Eye (tissue), 1 donor: ENCODE measurements at regions not wholly inside any gene's neighbourhood (a gene's known extent, or its start where the extent isn't known, plus 50 kb on each side); places are given as distances from the start of the nearest gene placed in this dataset.
"Not testable (repeated sequence)": the region's sequence is repeated elsewhere in the genome, so short reads cannot be mapped to it uniquely, and the experiment has no call there.

Experiments used
- DNase-seq: peaks from one replicate; pipeline ENCODE4 v3.0.0-alpha.2; 2015

DNA sequence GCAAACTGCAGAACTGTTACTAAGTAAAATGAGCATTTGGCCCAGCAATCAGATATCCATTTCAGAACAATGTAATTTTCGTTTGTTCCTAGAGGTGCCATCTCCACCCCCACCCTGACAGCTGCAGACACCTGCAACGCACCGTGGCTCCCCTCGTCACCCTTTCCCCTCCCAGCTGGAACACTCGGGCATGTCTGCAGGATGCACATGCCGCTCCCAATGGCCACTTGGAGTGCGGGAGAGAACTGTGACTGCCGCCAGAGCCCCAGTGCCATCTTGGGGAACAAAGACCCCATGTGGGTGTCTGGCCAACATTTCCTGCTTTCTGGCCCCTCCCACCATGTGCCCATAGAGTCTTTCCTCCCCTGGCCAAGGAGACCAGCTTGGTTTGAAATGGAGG, 436.2 kb downstream of the PCDH10 start:
- no peak for DNase-seq

DNA sequence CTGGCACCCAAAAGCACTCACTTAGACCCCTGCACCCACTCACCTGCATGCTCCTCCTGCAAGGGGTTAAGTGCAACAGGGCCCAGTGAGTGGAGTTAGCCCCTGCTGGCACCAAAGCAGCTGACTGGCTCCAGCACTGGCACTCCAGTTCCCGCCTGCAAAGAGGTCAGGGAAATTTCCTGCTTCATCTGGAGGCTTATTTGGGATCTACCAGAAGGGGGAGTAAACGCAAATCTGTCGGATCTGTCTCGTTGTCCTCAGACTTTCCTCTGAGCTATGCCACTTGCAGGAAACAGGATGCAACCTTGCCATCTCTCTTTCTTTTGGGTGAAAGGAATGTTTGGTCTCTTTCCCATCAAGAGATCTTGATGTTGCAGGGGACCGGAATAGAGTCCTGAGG, 435.6 kb downstream of the PCDH10 start:
- DNase-seq, result no peak

DNA sequence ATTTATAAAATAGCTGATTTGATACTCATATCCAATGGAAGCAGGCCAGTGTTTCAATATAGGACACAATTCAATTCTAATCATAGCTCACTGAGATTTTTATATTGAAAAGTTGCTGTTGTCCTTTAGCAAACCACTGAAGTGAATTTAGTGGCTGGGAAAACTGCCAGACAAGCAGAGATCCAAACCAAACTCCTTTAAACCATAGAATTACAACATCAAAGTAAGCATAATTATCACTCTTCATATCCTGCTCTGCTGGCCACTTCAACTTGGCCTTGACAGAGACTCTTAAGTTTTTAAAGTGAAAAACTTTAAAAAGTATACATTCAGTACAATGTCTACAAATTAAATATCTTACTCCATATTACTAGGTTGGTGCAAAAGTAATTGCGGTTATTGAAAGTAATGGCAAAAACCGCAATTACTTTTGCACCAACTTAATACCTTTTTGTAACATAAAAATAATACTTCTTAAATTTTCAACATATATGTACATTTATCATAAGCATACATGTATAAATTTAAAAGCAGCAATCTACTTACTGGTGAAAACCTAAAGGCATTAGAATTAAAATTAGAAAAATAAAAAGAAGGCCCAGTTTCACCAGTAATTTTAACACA, 433.0 kb downstream of the PCDH10 start:
- no peak for DNase-seq

DNA sequence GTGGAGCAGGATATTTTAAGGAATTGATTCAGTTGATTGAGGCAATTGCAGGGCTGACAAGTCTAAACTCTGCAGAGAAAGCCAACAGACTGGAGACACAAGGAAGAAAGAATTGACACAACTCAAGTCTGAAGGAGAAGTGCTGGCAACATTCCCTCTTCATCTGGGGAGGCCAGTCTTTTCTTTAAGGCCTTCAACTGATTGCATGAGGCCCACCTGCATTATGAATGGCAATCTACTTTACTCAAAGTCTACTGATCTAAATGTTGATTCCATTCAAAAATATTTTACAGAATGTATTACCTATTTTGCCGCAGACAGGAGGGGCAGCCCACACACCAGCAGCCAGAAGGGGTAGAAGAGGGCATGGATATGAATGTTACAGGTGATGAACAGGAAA, 425.2 kb downstream of the PCDH10 start:
- DNase-seq, result no peak

DNA sequence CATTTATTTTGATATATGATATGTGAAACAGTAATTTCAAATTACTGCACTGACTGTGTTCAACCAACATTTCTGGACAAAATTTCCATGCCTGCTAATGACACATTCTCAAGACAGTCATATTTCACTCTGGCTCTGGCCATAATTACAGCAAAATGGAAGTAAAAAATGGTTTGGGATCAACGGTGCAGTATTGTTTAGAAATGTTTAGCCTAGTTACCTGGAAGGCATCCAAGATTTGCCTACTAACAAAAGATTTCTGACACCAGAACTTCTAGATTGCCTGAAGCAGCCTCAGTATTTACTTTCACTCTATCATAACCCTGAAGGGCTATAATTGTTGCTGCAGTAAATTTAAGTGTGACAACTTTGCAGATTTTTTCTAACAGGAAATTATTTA, 416.3 kb downstream of the PCDH10 start:
- DNase-seq, result peak; percentile 18

DNA sequence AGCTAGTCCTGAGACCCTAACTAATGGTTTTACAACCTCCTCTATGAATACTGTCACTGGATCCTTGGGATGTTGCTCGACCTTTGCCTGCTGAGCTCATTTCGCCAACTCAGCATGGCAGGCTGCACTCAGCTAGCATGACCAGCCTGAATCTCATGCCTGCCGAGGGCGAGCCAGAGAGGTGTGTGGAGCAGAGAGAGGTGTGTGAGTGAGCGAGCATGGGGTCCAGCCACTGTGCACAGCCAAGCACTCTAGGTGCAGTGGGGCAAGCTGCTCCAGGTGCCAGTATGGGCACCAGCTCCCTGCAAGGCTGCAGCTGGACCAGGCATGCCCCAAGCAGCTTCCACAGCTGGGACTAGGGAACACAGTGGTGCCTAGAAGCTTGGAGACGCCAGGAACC, 410.9 kb downstream of the PCDH10 start:
- DNase-seq, result no peak

DNA sequence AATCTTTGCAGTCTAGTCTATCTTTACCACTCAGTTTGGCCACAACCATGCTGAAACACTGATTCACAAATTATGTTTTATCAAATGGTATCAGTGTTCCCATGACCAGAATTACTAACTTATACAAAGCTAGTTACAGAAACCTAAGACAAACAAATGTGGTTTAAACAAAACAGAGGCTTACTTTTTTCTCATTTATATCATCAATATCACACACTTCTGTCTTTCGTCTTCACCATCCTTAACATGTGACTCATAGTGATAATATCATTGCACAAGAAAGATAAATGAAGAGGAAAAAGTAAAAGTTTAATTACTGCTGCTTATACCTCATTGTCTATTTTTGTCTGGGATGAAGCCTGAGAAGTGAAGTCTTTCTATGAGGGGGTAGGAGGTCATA, 406.6 kb downstream of the PCDH10 start:
- DNase-seq, result no peak

DNA sequence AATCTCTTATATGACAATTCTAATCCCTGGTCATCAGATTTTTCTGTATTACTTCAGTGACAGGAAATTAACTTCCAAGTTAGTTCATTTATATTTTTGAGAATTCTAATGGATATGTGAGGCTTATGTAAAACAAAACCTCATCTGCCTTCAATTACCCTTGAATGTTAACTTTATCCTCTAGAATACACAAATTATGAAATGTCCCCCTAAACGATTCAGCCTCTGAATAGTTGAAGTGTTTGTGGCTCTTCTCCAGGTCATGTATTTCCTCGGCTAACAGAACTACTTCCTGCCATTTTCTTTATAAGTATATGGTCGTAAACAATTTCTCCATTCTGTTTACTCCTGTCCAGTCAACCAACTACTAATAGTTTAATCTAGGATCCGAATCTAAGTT, 401.3 kb downstream of the PCDH10 start:
- DNase-seq, result no peak

DNA sequence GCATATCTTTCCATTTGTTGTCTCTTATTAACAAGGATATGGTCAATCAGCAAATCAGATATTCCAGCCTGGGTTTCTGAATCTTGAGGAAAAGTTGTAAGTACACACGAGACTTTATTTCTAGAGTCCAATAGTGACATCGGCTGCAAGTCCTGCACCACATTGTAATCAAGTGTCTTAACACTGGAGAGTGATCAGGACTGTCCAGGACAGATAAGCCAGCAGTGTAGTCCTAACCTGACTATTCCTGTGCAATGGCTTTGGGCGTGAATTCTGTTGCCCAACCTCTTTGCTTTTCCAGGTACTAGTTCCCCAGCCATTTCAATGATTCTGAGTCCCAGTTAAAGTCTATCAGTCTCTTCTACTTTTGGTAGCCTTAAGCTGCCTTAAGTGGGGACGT, 395.0 kb downstream of the PCDH10 start:
- no peak for DNase-seq

DNA sequence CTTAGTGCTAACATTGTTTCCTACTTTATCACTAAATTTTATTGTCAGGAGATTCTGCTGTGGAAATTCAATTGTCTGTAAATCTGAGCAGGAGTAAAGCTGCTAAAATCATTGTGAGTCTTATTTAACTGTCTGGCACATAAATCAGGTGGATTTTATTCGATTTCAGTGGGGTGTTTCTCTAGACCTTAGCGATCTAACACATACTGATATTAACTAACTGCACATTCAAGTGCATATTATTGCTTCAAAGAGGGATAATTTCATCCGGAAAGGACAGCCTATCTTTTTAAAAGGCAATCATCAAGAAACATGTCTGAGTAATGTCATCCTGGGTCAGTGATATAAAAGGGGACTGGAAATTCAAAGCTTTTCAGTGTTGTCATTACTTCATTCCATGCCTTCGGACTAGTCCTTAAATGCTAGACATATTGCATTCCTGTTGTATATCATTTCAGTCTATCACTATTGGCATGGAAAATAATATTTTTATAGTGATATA, 388.7 kb downstream of the PCDH10 start:
- no peak for DNase-seq

DNA sequence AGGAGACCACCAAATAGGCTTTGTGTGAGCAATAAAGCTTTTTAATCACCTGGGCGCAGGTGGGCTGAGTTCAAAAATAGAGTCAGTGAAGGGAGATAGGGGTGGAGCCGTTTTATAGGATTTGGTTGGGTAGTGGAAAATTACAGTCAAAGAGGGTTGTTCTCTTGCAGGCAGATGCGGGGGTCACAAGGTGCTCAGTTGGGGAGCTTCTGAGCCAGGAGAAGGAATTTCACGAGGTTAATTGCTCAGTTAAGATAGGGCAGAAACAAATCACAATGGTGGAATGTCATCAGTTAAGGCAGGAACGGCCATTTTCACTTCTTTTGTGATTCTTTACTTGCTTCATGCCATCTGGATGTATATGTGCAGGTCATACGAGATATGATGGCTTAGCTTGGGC, 385.1 kb downstream of the PCDH10 start:
- DNase-seq, result not testable (repeated sequence)

DNA sequence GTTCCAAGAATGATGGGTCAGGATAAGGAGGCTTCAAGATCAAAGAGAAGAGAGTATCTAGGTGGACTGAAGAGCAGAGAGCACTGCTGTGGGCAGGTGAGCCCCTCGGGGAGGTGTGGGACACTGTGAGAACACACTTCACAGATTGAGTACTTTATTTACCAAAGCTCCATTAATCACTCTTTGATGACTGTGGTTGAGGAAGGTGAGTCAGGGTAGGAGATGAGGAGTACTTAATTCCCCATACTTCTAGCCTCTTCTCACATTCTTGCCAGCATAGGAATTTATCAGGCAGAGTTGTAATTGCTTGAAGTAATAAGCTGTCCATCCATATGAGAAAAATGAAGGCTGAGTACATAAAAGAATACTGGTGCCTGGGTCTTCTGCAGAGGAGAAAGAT, 375.3 kb downstream of the PCDH10 start:
- no peak for DNase-seq

DNA sequence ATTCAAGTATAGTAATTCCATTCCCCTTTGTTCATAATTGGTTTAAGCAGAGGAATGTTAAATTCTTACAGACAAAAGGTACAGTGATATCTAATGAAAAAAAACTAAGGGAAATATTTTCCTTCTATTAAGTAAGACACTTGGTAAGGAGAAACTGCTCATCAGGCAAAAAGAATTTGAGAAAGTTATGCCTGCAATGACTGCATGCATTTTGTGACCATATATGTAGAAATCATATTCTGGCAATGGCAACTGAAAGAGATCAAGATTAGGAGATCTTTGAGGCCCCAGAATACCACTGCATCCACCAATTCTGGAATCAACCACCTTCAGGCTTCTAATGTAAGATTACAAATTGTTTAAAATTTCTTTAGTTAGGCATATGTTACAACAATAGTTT, 364.8 kb downstream of the PCDH10 start:
- DNase-seq, result no peak

DNA sequence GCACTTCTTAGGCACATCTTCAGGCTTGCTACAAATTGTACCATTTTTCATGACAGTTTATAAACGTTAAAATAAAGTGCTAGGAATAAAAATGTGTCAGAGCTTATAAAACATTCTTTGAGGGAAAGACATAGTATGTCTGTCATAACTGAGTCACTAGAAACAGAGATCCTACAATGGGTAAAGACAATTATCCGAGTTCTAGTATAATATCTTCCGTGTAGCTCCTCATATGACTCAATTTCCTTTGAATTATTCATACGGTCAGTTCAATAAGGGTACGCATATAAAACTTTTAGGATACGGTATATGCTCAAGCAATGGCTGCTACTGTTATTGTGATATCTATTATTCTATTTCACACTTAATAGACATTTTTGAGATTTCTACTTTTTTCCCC, 349.1 kb downstream of the PCDH10 start:
- DNase-seq, result no peak

DNA sequence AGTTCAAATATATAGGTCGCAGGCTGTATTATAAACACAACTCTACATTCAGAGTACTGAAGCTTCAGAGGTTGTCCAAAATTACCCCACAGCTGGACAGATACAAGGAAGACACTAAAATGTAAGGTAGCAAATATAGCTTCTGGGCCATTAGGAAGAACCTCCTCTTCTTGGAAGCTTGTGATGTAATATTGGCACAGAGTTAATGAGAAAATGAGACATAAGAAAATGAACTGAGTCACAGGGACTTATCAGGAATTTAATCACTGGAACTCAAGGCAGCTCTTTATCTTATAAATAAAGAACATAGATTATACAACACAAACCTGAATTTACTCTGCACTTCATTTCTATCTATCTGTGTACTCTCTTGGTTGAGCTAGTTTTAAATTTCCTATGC, 344.7 kb downstream of the PCDH10 start:
- no peak for DNase-seq

DNA sequence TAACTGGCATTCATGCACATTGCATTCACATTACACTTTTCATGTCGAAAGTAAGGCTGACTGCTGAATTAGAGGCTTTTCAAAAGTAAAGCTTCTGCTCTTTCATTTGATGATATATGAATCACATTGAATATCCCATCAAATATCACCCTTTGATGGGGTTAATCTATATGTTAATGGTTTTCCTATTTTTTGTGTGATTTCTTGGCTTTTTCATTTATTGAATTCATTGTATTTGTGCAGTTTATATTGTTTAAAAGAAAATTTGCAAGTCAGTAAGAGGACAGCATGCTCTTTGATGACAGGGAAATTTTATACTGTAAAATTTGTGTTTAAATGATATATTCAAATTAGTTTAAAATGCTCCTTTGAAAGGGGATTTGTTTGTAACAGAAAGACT, 344.1 kb downstream of the PCDH10 start:
- DNase-seq, result peak; percentile 8

DNA sequence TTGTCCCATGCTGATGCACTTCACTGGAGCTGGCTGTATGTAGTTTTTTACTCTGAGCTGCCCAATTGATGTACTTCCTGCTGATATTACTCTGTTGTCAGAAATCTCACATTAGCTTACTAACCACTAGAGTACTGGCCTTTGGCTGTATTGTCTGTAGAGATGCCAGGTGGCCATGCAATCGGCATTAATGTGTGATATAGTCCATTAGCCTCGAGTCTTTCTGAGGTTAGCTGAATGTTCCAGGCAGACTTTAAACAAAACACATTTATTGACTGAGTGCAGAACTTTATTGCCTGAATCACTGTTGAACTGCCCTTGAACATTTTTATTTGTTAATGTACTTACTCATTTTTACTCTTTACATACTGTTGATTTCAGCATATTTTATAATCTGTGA, 335.2 kb downstream of the PCDH10 start:
- no peak for DNase-seq

DNA sequence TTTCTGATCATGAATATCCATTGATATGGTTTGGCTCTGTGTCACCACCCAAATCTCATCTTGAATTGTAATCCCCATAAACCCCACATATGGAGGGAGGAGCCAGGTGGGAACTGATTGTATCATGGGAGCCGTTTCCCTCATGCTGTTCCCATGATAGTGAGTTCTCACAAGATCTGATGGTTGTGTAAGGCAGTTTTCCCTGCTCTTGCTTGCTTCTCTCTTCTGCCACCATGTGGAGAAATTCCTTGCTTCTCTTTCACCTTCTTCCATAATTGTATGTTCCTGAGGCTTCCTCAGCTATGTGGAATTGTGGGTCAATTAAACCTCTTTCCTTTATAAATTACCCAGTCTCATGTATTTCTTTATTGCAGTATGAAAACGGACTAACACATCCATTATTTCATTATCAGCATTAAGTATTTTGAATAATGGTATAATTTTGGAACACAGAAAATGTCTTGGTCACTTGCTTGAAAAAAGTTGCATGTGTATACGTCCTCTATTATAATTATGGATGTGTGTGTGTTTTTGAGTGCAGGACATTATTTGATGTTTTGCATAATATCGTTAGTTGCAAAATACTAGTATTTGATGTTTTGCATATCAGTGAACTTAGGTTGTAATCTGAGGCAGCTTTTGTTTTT, 334.6 kb downstream of the PCDH10 start:
- DNase-seq, result peak; percentile 18

DNA sequence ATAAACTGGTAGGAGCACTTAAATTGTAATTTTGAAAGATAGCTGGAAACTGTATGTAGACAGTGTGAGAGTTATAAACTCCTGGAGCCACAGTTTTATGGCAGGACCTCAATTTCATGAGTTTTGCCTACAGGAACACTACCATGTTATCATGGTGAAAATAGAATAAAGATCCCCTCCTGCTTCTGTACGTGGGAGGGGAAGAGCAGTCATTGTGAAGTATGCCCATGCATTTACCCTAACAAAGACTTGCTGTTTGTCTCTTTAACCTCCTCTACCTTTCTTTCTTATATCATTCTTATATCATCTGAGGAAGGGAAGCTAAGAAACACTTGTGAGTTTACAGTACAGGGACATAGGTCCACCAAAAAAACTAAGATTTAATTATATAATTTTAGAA, 327.0 kb downstream of the PCDH10 start:
- no peak for DNase-seq

DNA sequence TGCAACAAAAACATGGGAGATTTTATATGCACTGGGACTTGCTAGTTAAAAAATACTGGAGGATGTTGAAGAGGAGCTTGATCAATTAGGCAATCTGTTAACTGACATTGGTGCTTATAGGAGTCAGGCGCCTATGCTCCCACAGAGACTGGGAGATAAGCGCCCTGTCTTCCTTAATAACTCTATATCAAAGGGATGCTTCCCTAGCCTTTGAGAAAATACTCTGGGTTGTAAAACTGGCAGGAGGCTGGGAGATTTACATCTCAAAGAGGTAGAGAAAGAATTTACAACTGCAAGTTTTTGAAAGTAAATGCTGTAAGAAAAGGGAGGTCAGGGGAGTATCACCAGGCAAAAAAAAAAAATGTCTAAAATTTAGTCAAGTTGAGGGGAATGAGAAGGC, 325.4 kb downstream of the PCDH10 start:
- DNase-seq, result no peak

DNA sequence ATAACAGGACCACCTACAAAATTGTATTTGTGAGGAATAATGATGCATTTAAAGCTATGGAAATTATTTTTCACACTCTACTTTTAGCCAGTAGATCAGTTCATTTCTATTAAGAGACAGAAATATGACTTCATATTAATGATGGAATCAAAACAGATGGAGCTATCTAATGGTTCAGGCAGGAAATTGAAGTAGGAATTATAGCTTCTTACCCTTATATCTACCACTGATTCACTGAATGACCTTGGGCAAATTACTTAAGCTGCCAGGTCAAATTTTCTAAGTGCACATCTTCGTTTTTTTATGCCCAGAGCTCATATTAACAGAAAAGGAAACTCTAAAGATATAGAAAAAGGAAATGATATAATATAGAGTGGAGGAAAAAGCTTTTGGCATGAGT, 323.1 kb downstream of the PCDH10 start:
- DNase-seq, result no peak

DNA sequence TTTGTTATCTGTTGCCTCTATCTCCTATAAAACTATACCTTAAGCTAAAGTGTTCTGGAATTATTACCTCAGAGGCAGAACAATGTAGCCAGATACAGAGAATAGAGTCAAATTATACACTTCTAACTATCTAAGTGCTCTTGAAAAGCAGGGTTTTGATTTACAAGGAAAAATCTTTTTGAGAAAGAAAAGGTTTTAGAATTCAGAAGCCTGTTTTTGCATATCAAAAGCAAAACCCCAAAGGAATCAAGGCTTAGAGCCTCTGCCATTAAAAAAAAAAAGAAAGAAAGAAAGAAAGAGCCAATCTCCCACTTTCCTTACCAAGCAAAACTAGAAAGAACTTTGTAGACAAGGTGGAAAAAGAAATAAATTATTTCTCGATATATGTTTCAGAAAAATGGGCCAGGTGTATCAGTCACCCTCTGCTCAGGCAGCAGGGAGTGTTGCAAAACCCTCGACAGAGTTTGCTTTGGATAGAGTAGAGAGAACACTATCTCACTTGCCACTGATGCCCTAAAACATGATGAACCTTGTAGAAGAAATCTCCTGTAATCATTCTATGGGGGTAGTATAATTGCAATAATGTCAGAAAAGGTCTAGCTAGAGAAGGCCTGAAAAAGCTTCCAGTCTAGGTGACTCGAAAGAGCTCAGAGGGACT, 318.3 kb downstream of the PCDH10 start:
- no peak for DNase-seq

DNA sequence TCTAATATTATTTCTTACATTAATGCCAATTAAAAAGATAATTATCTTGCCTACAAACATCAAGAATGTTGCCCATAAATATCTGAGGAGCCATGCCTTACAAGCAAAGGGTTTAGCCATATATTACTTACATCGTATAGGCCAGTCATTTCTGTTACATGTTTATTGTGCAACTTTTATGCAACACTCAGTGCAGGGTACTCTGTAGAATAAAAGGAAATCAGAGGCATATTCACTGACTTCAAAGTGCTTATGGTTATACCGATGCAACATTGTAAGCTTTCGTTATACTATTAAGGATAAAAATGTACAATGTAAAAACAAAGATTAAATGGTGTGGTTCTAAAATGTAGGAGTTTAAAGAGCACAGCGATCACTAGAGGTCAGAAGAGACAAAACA, 315.9 kb downstream of the PCDH10 start:
- DNase-seq, result no peak

DNA sequence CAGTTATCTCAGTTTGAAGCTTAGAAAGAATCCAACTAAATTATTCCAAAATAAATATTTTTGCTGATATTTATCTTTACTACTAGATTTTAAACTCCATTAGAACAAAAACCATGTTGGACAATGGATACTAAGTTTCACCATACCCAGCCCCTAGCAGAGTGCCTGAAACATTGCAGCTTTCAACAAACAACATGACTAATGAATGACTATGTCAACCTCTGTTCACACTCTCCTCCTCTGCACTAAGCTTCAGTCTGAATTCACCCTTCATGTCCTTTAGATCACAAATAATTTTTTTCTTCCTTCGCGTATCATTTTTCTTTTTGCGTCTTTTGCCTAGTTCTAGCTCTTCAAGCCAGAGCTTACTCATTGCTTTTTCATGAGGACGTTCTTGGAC, 315.2 kb downstream of the PCDH10 start:
- DNase-seq, result no peak

DNA sequence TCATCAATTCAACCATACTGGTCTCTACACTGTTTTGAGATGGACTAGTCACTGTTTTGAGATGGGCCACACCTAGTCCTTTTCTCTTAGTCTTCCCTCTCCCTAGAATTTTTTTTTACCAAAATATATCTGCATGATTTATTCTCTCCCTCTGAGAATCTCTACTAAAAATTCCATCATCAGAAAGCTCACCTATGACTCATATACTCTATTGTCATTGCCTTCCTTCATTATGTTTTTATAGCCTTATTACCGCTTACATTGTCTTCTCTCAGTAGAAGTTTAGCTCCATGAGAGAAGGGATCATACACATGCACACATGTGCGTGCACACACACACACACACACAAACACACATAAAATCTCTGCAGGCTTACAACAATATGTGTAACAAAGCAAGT, 303.6 kb downstream of the PCDH10 start:
- no peak for DNase-seq
